PFSK-1 (cell line): ENCODE measurements at regions not wholly inside any gene's neighbourhood (a gene's known extent, or its start where the extent isn't known, plus 50 kb on each side); places are given as distances from the start of the nearest gene placed in this dataset.

ENCODE experiments used
- FOXP2 ChIP-seq: optimal IDR thresholded peaks from 2 replicates; pipeline ENCODE3; 2011; ENCODE audit warnings: borderline replicate concordance, control low read depth, inconsistent platforms; ENCODE audit not compliant: insufficient read depth; ENCODE audit errors: extremely low read length, extremely low read depth
- POLR2AphosphoS5 ChIP-seq: IDR thresholded peaks from 2 replicates; pipeline ENCODE4 v1.6.1; 2012; ENCODE audit warnings: low read depth, mild to moderate bottlenecking, control low read depth, low read length, moderate library complexity
- REST ChIP-seq, 2 experiments: IDR thresholded peaks; 2 replicates each; pipeline versions ENCODE4 v1.6.1 to v1.8.0; 2011 to 2012; ENCODE audit warnings: low read depth in 2 of 2, low read length in 2 of 2, control low read depth in 1 of 2, inconsistent platforms in 1 of 2, mild to moderate bottlenecking in 1 of 2, moderate library complexity in 1 of 2; ENCODE audit not compliant: insufficient read depth in 1 of 2
- SIN3A ChIP-seq: IDR thresholded peaks from 2 replicates; pipeline ENCODE4 v1.6.1; 2012; ENCODE audit warnings: mild to moderate bottlenecking, low read length, moderate library complexity, borderline replicate concordance; ENCODE audit not compliant: insufficient read depth
- TAF1 ChIP-seq: IDR thresholded peaks from 2 replicates; pipeline ENCODE4 v1.6.1; 2012; ENCODE audit warnings: low read length, control low read depth, borderline replicate concordance; ENCODE audit not compliant: insufficient read depth

GRCh38 chr17:34758718-34759117 is 179.3 kb downstream of the TMEM132E start:
- TF ChIP-seq TAF1 = peak; percentile 47; the same call in 1 of the 2 replicates
- no peak for TF ChIP-seq SIN3A
- TF ChIP-seq FOXP2 = no peak
- TF ChIP-seq POLR2AphosphoS5 = peak; percentile 65; the same call in 1 of the 2 replicates
- peak in 1 of 2 experiments; percentile 74; a peak in 3 of 4 replicates for TF ChIP-seq REST (IDR thresholded peaks at IDR 0.05; ENCODE audit: insufficient read depth in 1 of 2, low read depth in 2 of 2, low read length in 2 of 2)

- no peak for TF ChIP-seq FOXP2
- no peak for TF ChIP-seq SIN3A
- TF ChIP-seq POLR2AphosphoS5 = no peak
- no peak for TF ChIP-seq TAF1
- TF ChIP-seq REST (IDR thresholded peaks at IDR 0.05; ENCODE audit: insufficient read depth in 1 of 2, low read depth in 2 of 2, low read length in 2 of 2) = no peak
Observed at GRCh38 chr17:34758316-34758715, 178.9 kb downstream of the TMEM132E start.

GRCh38 chr17:34757611-34758010 is 178.2 kb downstream of the TMEM132E start:
- no peak for TF ChIP-seq FOXP2

GRCh38 chr17:34757106-34757505 is 177.7 kb downstream of the TMEM132E start:
- TF ChIP-seq POLR2AphosphoS5 (no peak; the same call in 1 of the 2 replicates), TAF1 (no peak), FOXP2 (no peak), REST (IDR thresholded peaks at IDR 0.05; ENCODE audit: insufficient read depth in 1 of 2, low read depth in 2 of 2, low read length in 2 of 2) (no peak), SIN3A (no peak)

GRCh38 chr17:34756637-34757021 is 177.2 kb downstream of the TMEM132E start:
- TF ChIP-seq TAF1 (no peak), REST (IDR thresholded peaks at IDR 0.05; ENCODE audit: insufficient read depth in 1 of 2, low read depth in 2 of 2, low read length in 2 of 2) (peak; percentile 12 to 71; a peak in 3 of 4 replicates)
